Activated B cell treated with CpG ODN at 0.5 μM for 24 hours (primary cell): ENCODE measurements at regions not wholly inside any gene's neighbourhood (a gene's known extent, or its start where the extent isn't known, plus 50 kb on each side); places are given as distances from the start of the nearest gene placed in this dataset.

Experiments used
- ATAC-seq: fragments of 200-7000 bp; cut with Tn5 transposase; one replicate; pipeline ENCODE4 v1.10.0; 2021; ENCODE audit warnings: low read depth, mild to moderate bottlenecking, moderate library complexity
- CTCF ChIA-PET: fragments of 350-600 bp; sonication (Branson Sonifier 250); formaldehyde crosslinking; loops from one replicate; lab custom pipeline; 2021; ENCODE audit warnings: antibody characterized with exemption; lab: Charles Lee
- POLR2A ChIA-PET: fragments of 350-600 bp; sonication (Branson Sonifier 250); formaldehyde crosslinking; loops from one replicate; lab custom pipeline; 2021; ENCODE audit warnings: antibody characterized with exemption; lab: Charles Lee
- DNase-seq: peaks from one replicate; pipeline ENCODE4 v3.0.0; 2022
- H3K27ac Mint-ChIP-seq: one replicate; pipeline ENCODE4 v1.8.0; 2020; ENCODE audit warnings: mixed read lengths
- H3K27me3 Mint-ChIP-seq: one replicate; pipeline ENCODE4 v1.8.0; 2021; ENCODE audit warnings: mixed read lengths
- H3K36me3 Mint-ChIP-seq: one replicate; pipeline ENCODE4 v1.8.0; 2021; ENCODE audit warnings: low read depth, mixed read lengths
- H3K4me1 Mint-ChIP-seq: one replicate; pipeline ENCODE4 v1.8.0; 2021; ENCODE audit warnings: mixed read lengths
- H3K4me3 Mint-ChIP-seq: one replicate; pipeline ENCODE4 v1.8.0; 2020; ENCODE audit warnings: mild to moderate bottlenecking, mixed read lengths
- H3K9me3 Mint-ChIP-seq: one replicate; pipeline ENCODE4 v1.8.0; 2020; ENCODE audit warnings: mixed read lengths
- intact Hi-C: fragments of 100-400 bp; cut with micrococcal nuclease; formaldehyde crosslinking; loops from one replicate; pipeline ENCODE4 v1.15.1; 2024
- TF ChIP-seq, protein P1 (sequence below): fragments of 200-600 bp; IDR thresholded peaks from one replicate; pipeline ENCODE4 v1.8.0; 2022; ENCODE audit warnings: antibody characterized with exemption, mild to moderate bottlenecking

DNA sequence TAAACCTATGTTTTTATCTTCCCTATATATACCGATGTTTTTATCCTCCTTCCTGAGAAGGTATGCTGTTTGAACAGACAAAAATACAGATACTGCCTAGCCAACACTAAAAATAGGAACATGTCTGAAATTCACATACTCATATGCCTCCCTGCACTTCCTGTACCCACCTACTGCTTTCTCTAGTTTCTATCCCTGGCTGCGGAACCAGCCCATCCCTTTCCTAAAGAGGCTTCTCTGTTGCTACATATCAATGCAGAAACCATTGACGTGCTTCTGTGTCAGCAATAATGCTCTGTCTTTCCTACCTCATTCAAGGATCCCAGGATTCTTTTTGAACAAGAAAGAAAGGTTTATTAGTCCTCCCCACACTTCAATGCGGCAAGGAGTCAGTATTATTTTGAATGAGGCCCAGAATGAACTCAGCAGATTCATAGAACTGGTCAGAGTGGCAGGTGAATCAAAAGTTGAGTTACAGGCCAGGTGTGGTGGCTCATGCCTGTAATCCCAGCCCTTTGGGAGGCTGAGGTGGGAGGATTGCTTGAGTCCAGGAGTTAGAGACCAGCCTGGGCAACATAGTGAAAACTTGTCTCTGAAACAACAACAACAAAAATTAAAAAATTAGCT, 67.8 kb upstream of the NAP1L1 start:
- Mint-ChIP-seq H3K9me3 (no peaks in the 10 kb centered on the region), H3K4me3 (peak overlapping the region; percentile 36), H3K27me3 (no peaks in the 10 kb centered on the region), H3K36me3 (no peaks in the 10 kb centered on the region), H3K27ac (peak overlapping the region; percentile 48), H3K4me1 (peaks cover 16% of the 10 kb centered on the region)
- POLR2A ChIA-PET = no interaction called here
- CTCF ChIA-PET = no interaction called here
- DNase-seq (no peak), ATAC-seq (peak; percentile 47)
- TF ChIP-seq, protein P1, sequence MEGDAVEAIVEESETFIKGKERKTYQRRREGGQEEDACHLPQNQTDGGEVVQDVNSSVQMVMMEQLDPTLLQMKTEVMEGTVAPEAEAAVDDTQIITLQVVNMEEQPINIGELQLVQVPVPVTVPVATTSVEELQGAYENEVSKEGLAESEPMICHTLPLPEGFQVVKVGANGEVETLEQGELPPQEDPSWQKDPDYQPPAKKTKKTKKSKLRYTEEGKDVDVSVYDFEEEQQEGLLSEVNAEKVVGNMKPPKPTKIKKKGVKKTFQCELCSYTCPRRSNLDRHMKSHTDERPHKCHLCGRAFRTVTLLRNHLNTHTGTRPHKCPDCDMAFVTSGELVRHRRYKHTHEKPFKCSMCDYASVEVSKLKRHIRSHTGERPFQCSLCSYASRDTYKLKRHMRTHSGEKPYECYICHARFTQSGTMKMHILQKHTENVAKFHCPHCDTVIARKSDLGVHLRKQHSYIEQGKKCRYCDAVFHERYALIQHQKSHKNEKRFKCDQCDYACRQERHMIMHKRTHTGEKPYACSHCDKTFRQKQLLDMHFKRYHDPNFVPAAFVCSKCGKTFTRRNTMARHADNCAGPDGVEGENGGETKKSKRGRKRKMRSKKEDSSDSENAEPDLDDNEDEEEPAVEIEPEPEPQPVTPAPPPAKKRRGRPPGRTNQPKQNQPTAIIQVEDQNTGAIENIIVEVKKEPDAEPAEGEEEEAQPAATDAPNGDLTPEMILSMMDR = no peak
- intact Hi-C loops = loop anchor here (10.0 kb wide), 4 partner anchors 403 to 817 kb away; partner anchors contain the start of genes CAPS2, GLIPR1L1, OSBPL8 and ZDHHC17

DNA sequence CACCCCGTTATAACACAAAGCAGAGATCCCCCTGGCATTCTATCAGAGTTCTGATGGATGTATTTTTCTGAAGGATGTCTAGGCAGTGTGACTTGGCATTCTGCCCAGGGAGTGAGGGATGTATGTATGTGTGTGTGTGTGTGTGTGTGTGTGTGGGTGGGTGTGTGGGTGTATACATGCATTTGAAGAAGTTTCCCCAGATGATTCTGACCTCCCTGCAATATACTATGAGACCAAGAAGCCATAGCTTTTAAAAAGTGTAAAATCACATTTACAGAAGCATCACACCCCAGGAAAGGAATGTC, 59.7 kb upstream of the NAP1L1 start:
- no peak for DNase-seq
- Mint-ChIP-seq H3K4me3 (no peak overlapping the region), H3K4me1 (peaks cover 15% of the 10 kb centered on the region), H3K27me3 (no peaks in the 10 kb centered on the region), H3K9me3 (no peaks in the 10 kb centered on the region), H3K27ac (no peak overlapping the region), H3K36me3 (no peaks in the 10 kb centered on the region)
- ChIA-PET CTCF (no interaction called here), POLR2A (no interaction called here)
- no peak for ATAC-seq
- TF ChIP-seq, protein P1 = no peak
- intact Hi-C loops = no loop called here

DNA sequence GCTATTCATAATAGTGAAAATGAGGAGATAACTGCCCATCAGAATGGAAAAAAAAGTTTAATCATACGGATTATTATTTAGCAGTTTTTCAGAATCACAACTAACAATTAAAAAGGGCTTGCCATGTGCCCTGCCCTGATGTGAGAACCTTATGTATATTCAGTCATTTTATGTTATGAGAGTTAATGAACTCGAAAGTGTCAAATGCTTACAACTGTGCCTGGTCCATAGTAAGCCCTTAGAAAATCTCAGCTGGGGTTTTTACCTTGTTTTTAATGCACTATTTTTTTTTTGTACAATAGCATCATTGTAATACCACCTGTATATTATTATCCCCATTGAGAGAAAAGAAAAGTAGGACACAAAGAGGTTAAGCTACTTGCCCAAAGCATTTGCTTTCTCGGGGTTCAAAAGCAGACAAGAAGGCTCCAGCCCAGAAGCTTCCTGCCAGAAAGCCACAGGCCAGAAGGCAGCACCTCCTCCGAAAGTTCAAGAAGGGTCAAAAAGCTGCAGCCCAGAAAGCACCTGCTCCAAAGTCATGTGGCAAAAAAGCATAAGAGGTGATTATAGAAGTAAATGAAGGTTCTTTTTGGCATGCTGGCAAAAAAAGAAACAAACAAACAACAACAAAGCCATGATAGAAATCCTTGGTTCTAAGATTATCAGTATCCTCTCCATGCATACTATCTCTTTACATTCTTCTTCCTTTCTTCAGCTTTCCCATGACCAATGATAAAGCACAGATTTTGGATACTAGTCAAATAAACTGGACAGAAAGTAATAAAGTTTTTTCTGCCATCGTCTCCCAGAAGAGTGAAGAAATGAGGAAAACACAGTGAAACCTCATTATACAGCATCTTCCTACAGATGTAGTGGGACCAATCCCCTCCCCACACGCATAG, 59.1 kb upstream of the NAP1L1 start:
- Mint-ChIP-seq H3K9me3 (no peaks in the 10 kb centered on the region), H3K4me3 (no peak overlapping the region), H3K4me1 (peaks cover 15% of the 10 kb centered on the region), H3K36me3 (no peaks in the 10 kb centered on the region), H3K27ac (no peak overlapping the region), H3K27me3 (no peaks in the 10 kb centered on the region)
- intact Hi-C loops = no loop called here
- ChIA-PET POLR2A (no interaction called here), CTCF (no interaction called here)
- DNase-seq (no peak), ATAC-seq (no peak)
- TF ChIP-seq, protein P1 = no peak

DNA sequence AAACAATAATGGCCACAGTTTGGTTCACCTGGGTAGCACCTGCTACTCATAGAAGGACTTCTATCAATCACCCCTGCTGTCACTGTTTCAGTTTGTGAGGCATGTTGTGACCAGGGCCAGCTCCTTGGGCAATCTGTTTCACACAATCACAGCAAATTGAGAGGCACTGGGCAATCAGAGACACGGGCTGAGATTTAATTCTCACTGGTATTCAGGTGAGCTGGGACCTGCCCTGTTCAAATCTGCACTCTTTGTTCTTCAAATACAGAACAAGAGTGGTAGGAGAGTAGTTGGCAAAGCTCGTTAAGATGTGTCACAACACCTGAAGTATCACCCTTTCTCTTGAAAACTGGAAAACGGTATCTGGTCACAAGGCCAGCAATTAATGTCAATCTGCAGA, 57.8 kb upstream of the NAP1L1 start:
- Mint-ChIP-seq H3K9me3 (no peaks in the 10 kb centered on the region), H3K4me1 (peaks cover 15% of the 10 kb centered on the region), H3K27ac (no peak overlapping the region), H3K4me3 (no peak overlapping the region), H3K27me3 (no peaks in the 10 kb centered on the region), H3K36me3 (no peaks in the 10 kb centered on the region)
- CTCF ChIA-PET = no interaction called here
- DNase-seq = no peak
- TF ChIP-seq, protein P1 = no peak
- intact Hi-C loops = no loop called here
- POLR2A ChIA-PET = no interaction called here
- no peak for ATAC-seq

DNA sequence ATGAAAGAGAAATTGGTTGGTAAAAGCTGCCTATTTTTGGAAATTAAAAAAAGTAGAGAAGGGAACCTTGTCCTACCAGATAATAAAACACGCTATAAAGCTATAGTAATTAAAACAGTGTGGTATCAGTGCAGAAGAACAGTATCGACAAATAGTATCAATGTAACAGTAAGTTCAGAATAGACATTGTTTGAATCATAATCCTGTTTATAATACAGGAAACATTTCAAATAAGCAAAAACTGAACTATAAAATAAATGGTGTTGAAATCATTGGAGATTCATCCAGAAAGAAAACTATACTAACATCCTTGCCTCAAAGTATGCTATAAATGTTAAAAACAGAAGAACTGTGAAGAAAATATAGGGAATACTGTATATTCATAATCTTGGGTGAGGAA, 54.2 kb upstream of the NAP1L1 start:
- peaks cover 7% of the 10 kb centered on the region for H3K4me1 Mint-ChIP-seq
- no peak overlapping the region for H3K4me3 Mint-ChIP-seq
- no peaks in the 10 kb centered on the region for H3K27me3 Mint-ChIP-seq
- intact Hi-C loops = no loop called here
- TF ChIP-seq, protein P1 = no peak
- H3K27ac Mint-ChIP-seq = no peak overlapping the region
- no peak for ATAC-seq
- H3K36me3 Mint-ChIP-seq = no peaks in the 10 kb centered on the region
- H3K9me3 Mint-ChIP-seq = no peaks in the 10 kb centered on the region
- no peak for DNase-seq
- CTCF ChIA-PET = no interaction called here
- POLR2A ChIA-PET = no interaction called here
